H1 (cell line): ENCODE measurements at regions not wholly inside any gene's neighbourhood (a gene's known extent, or its start where the extent isn't known, plus 50 kb on each side); places are given as distances from the start of the nearest gene placed in this dataset.

Experiments used
- CTCF ChIA-PET: fragments of 300-600 bp; sonication (Branson Sonifier 250); formaldehyde crosslinking; loops from one replicate; lab custom pipeline; 2021; ENCODE audit not compliant: partially characterized antibody; lab: Charles Lee
- POLR2A ChIA-PET: fragments of 300-600 bp; sonication (Branson Sonifier 250); formaldehyde crosslinking; loops from one replicate; lab custom pipeline; 2021; ENCODE audit warnings: inconsistent platforms; ENCODE audit not compliant: partially characterized antibody; lab: Charles Lee
- DNase-seq, 2 experiments: peaks; one replicate each; pipeline versions ENCODE4 v3.0.0 to v3.0.0-alpha.2; 2010 to 2022; ENCODE audit warnings: low spot score in 2 of 2, low read depth in 1 of 2, mixed read lengths in 1 of 2
- FAIRE-seq: peaks from 2 replicates; lab custom pipeline; 2011; peaks lifted over from hg19 to GRCh38; lab: Jason Lieb, UNC
- H2AFZ ChIP-seq: 2 replicates; pipeline ENCODE4 v1.8.1; 2012; ENCODE audit warnings: low read length, inconsistent platforms
- H2AK5ac ChIP-seq: 2 replicates; pipeline ENCODE4 v1.6.1; 2013; ENCODE audit warnings: low read depth, low read length
- H2BK120ac ChIP-seq: replicated peaks from 2 replicates; pipeline ENCODE3; 2013; ENCODE audit warnings: low read depth, low read length, inconsistent platforms
- H2BK12ac ChIP-seq: 2 replicates; pipeline ENCODE4 v1.6.1; 2013; ENCODE audit warnings: low read depth, low read length
- H2BK15ac ChIP-seq: 2 replicates; pipeline ENCODE4 v1.6.1; 2013; ENCODE audit warnings: low read length
- H2BK20ac ChIP-seq: 2 replicates; pipeline ENCODE4 v1.6.1; 2013; ENCODE audit warnings: low read length
- H2BK5ac ChIP-seq: 2 replicates; pipeline ENCODE4 v1.6.1; 2013; ENCODE audit warnings: low read depth, low read length
- H3K14ac ChIP-seq: 2 replicates; pipeline ENCODE4 v1.6.1; 2013; ENCODE audit warnings: inconsistent platforms; ENCODE audit not compliant: insufficient read length
- H3K18ac ChIP-seq: 2 replicates; pipeline ENCODE4 v1.6.1; 2013; ENCODE audit warnings: low read length; ENCODE audit errors: extremely low read depth
- H3K23ac ChIP-seq: 2 replicates; pipeline ENCODE4 v1.6.1; 2013; ENCODE audit warnings: inconsistent platforms; ENCODE audit not compliant: insufficient read length
- H3K23me2 ChIP-seq: 2 replicates; pipeline ENCODE4 v1.6.1; 2013; ENCODE audit warnings: low read depth, low read length
- H3K27ac ChIP-seq: 2 replicates; pipeline ENCODE4 v1.6.1; 2011; ENCODE audit warnings: low read depth, low read length, inconsistent platforms
- H3K27me3 ChIP-seq, 4 experiments: replicated peaks in 1 of 4; 1 replicate in 1 of 4; 2 replicates in 3 of 4; pipeline versions ENCODE4 v1.6.1 to v1.8.1; 2011 to 2013; ENCODE audit warnings: low read length in 3 of 4, mild to moderate bottlenecking in 3 of 4, inconsistent platforms in 2 of 4, mixed read lengths in 2 of 4, moderate library complexity in 1 of 4; ENCODE audit not compliant: control insufficient read depth in 3 of 4, insufficient read depth in 3 of 4; ENCODE audit errors: extremely low read depth in 1 of 4
- H3K36me3 ChIP-seq, 4 experiments: 2 replicates each; pipeline versions ENCODE4 v1.6.1 to v1.8.1; 2011 to 2013; ENCODE audit warnings: mild to moderate bottlenecking in 4 of 4, low read length in 3 of 4, moderate library complexity in 2 of 4, control low read depth in 1 of 4, inconsistent platforms in 1 of 4; ENCODE audit not compliant: insufficient read depth in 4 of 4, control insufficient read depth in 2 of 4
- H3K4ac ChIP-seq: replicated peaks from 2 replicates; pipeline ENCODE3; 2013; ENCODE audit warnings: low read length, low read depth, mixed read lengths, inconsistent platforms; ENCODE audit not compliant: insufficient read length
- H3K4me1 ChIP-seq, 4 experiments: replicated peaks in 1 of 4; 1 replicate in 1 of 4; 2 replicates in 3 of 4; pipeline versions ENCODE4 v1.6.1 to v1.8.1; 2011 to 2013; ENCODE audit warnings: low read length in 3 of 4, inconsistent platforms in 2 of 4, mixed read lengths in 1 of 4; ENCODE audit not compliant: insufficient read depth in 4 of 4, control insufficient read depth in 3 of 4
- H3K4me2 ChIP-seq, 2 experiments: 2 replicates each; pipeline versions ENCODE4 v1.6.1 to v1.8.1; 2011 to 2013; ENCODE audit warnings: low read depth in 2 of 2, low read length in 2 of 2, control low read depth in 1 of 2, inconsistent platforms in 1 of 2, mild to moderate bottlenecking in 1 of 2; ENCODE audit not compliant: insufficient read depth in 1 of 2
- H3K4me3 ChIP-seq, 4 experiments: fragments of 200-600, 300-600 bp in 1 of 4; sonication (generic), shearing (Covaris generic), sonication (Bioruptor Twin) in 1 of 4; 2 replicates each; pipeline versions ENCODE4 v1.5.1 to v1.8.1; 2011 to 2016; ENCODE audit warnings: low read length in 4 of 4, low read depth in 3 of 4, control low read depth in 2 of 4, inconsistent platforms in 2 of 4, mild to moderate bottlenecking in 2 of 4, mixed read lengths in 1 of 4, moderate library complexity in 1 of 4; ENCODE audit not compliant: insufficient read depth in 2 of 4; ENCODE audit errors: extremely low read depth in 1 of 4
- H3K56ac ChIP-seq: replicated peaks from 2 replicates; pipeline ENCODE3; 2013; ENCODE audit warnings: low read depth, mild to moderate bottlenecking, mixed read lengths, low read length, inconsistent platforms; ENCODE audit not compliant: insufficient read length
- H3K79me1 ChIP-seq: 2 replicates; pipeline ENCODE4 v1.6.1; 2013; ENCODE audit warnings: low read depth, low read length, control low read depth
- H3K79me2 ChIP-seq, 2 experiments: 2 replicates each; pipeline versions ENCODE4 v1.6.1 to v1.8.1; 2012 to 2013; ENCODE audit warnings: low read length in 2 of 2, mild to moderate bottlenecking in 2 of 2, inconsistent platforms in 1 of 2; ENCODE audit not compliant: insufficient read depth in 2 of 2, control insufficient read depth in 1 of 2
- H3K9ac ChIP-seq, 4 experiments: replicated peaks in 1 of 4; 1 replicate in 1 of 4; 2 replicates in 3 of 4; pipeline versions ENCODE4 v1.6.1 to v1.8.1; 2011 to 2013; ENCODE audit warnings: low read depth in 3 of 4, low read length in 3 of 4, control low read depth in 2 of 4, mild to moderate bottlenecking in 2 of 4, moderate library complexity in 2 of 4, inconsistent platforms in 1 of 4; ENCODE audit errors: extremely low read depth in 1 of 4
- H3K9me3 ChIP-seq, 2 experiments: 2 replicates each; pipeline versions ENCODE4 v1.6.1 to v1.8.1; 2012 to 2013; ENCODE audit warnings: mild to moderate bottlenecking in 2 of 2, moderate library complexity in 2 of 2, control low read depth in 1 of 2, inconsistent platforms in 1 of 2, low read depth in 1 of 2, low read length in 1 of 2, mixed read lengths in 1 of 2; ENCODE audit not compliant: insufficient read depth in 2 of 2
- H4K20me1 ChIP-seq, 2 experiments: replicated peaks in 1 of 2; 2 replicates each; pipeline versions ENCODE3 to v1.8.1; 2011 to 2013; ENCODE audit warnings: inconsistent platforms in 2 of 2, low read length in 2 of 2, mild to moderate bottlenecking in 1 of 2; ENCODE audit not compliant: insufficient read depth in 2 of 2, control insufficient read depth in 1 of 2
- H4K5ac ChIP-seq: 2 replicates; pipeline ENCODE4 v1.6.1; 2013; ENCODE audit warnings: low read length, low read depth, mixed read lengths, inconsistent platforms; ENCODE audit not compliant: insufficient read length
- H4K8ac ChIP-seq: 2 replicates; pipeline ENCODE4 v1.8.0; 2013; ENCODE audit warnings: mild to moderate bottlenecking, moderate library complexity, low read length, inconsistent platforms; ENCODE audit not compliant: insufficient read depth; ENCODE audit errors: extremely low read depth
- H4K91ac ChIP-seq: replicated peaks from 2 replicates; pipeline ENCODE3; 2013; ENCODE audit warnings: low read length, mixed read lengths, inconsistent platforms; ENCODE audit not compliant: insufficient read length
- EGR1 ChIP-seq: IDR thresholded peaks from 2 replicates; pipeline ENCODE4 v1.6.1; 2011; ENCODE audit warnings: low read depth, low read length, borderline replicate concordance
- NRF1 ChIP-seq: IDR thresholded peaks from 2 replicates; pipeline ENCODE4 v1.6.1; 2011; ENCODE audit warnings: mild to moderate bottlenecking, low read depth, low read length, improper control_type of control experiment
- TAF7 ChIP-seq: optimal IDR thresholded peaks from 2 replicates; pipeline ENCODE3; 2011; ENCODE audit warnings: low read depth, mild to moderate bottlenecking, inconsistent platforms, low read length, moderate library complexity, borderline replicate concordance
- WGBS, 2 experiments: shearing (Covaris generic) in 1 of 2; methylation state at CpG; one replicate each; pipeline versions ENCODE4 v1.1.6 to v1.1.7; 2013 to 2015; ENCODE audit warnings: low lambda C conversion rate in 2 of 2, mixed read lengths in 2 of 2, inconsistent platforms in 1 of 2, low coverage in 1 of 2, missing lambda C conversion rate in 1 of 2; ENCODE audit not compliant: insufficient replicate concordance in 2 of 2, insufficient coverage in 1 of 2, insufficient read length in 1 of 2; ENCODE audit errors: extremely low coverage in 1 of 2, missing lambda C conversion rate in 1 of 2; 5-methylcytosine and 5-hydroxymethylcytosine counted together

- Histone ChIP-seq H3K9me3 (no peaks in the 10 kb centered on the region), H3K14ac (no peak overlapping the region), H3K56ac (no peak overlapping the region), H2AFZ (no peak overlapping the region), H3K79me2 (peaks cover 29 to 76% of the 10 kb centered on the region in 2 experiments), H3K9ac (no peak overlapping the region), H3K4ac (no peak overlapping the region), H2BK120ac (no peak overlapping the region), H2BK15ac (no peak overlapping the region), H2BK5ac (no peak overlapping the region), H3K4me2 (no peak overlapping the region), H2AK5ac (no peak overlapping the region), H3K79me1 (peaks cover 21% of the 10 kb centered on the region), H3K27ac (no peak overlapping the region), H4K91ac (no peak overlapping the region), H2BK20ac (no peak overlapping the region), H3K18ac (no peak overlapping the region), H4K8ac (no peak overlapping the region), H2BK12ac (no peak overlapping the region), H3K36me3 (peaks cover 0 to 8% (median 0%) of the 10 kb centered on the region in 4 experiments; a peak in 4 of 8 replicates), H4K20me1 (peaks cover 16 to 28% of the 10 kb centered on the region in 2 experiments), H3K4me1 (peaks cover 5 to 10% (median 8%) of the 10 kb centered on the region in 4 experiments; a peak in 6 of 7 replicates), H3K23me2 (peaks cover 9% of the 10 kb centered on the region), H3K4me3 (no peak overlapping the region), H4K5ac (no peak overlapping the region), H3K27me3 (no peaks in the 10 kb centered on the region), H3K23ac (no peak overlapping the region)
- no peak for FAIRE-seq
- WGBS, 2 experiments, result 85% methylated on average over 9 of the region's 9 CpGs; no CpG with 5 or more reads in 1 of the 2 experiments
- TF ChIP-seq TAF7 (no peak), NRF1 (no peak), EGR1 (no peak)
- POLR2A ChIA-PET, result interaction anchor here (0.6 to 0.7 kb wide), 2 partner anchors 617 to 706 kb away, joined by 3 to 4 read pairs; no protein-coding TSS in a partner anchor
- no peak for DNase-seq
- CTCF ChIA-PET, result interaction anchor here (1.4 kb wide), 2 partner anchors 611 to 689 kb away, joined by 4 read pairs; partner anchors contain the start of gene KANSL1
Measured at GRCh38 chr17:45581860-45582259, 91.3 kb upstream of the PLEKHM1 start.
